ENCODE measurements at regions not wholly inside any gene's neighbourhood (a gene's known extent, or its start where the extent isn't known, plus 50 kb on each side); places are given as distances from the start of the nearest gene placed in this dataset.
A peak's percentile ranks its signal among the peaks of the same experiment; 100 is the strongest.

DNA sequence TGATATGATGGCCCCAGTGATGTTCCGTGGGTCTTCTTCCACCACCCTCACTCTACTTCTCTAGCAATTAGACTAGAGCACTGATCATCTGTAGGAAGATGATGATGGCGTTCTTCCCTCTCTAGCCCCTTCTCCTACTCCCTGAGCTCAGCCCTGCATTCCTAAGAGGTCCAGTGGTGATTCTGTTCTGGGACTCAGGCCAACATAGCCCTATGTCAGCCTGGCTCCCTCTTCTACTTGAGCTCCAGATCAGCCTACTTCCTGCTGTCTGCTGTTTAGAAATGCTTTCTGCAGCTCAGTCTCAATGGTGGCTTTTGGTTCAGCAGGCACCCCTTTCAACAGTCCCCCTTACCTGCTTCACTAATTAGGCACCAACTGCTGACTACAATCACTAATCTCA lies 86.1 kb upstream of the ZBED5 start:
- FAIRE-seq = no peak
- H3K27me3 ChIP-seq (ENCODE audit: control insufficient read depth in 3 of 3, insufficient read depth in 3 of 3, low read length in 3 of 3) = no peaks in the 10 kb centered on the region
- WGBS, 3 donors = 76 to 90% (median 90%) methylated on average over 2 of the region's 2 CpGs

DNA sequence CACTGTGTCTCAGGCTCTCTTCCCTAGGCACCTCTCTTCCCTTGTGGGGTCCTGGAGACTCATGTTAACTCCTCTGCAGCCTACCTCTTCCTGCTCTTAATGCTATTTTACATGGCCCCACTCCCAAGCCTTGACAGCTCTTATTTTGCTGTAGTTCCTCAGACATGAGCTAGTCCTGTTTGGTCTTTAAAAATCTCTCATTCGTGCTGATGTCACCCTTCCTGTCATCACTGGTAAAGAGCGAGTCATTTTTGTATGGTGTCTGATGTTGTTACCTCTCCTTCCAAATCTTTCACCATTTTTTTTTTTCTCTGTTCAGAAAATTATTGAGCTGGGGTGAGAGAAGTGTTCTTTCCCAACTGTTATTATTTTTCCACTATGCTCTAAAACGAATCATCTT lies 84.8 kb upstream of the ZBED5 start:
- Histone ChIP-seq H3K4me3 (ENCODE audit: low read depth in 1 of 3, low read length in 3 of 3) (no peak overlapping the region), H3K4me1 (ENCODE audit: control insufficient read depth in 3 of 3, insufficient read depth in 2 of 3, low read depth in 1 of 3, low read length in 2 of 3) (no peaks in the 10 kb centered on the region), H3K9me3 (ENCODE audit: control insufficient read depth in 2 of 2, insufficient read depth in 1 of 2, low read depth in 1 of 2, low read length in 1 of 2) (no peaks in the 10 kb centered on the region), H3K36me3 (ENCODE audit: control insufficient read depth in 3 of 3, insufficient read depth in 2 of 3, low read depth in 1 of 3, low read length in 3 of 3) (no peaks in the 10 kb centered on the region), H3K27me3 (ENCODE audit: control insufficient read depth in 3 of 3, insufficient read depth in 3 of 3, low read length in 3 of 3) (no peaks in the 10 kb centered on the region), H3K27ac (ENCODE audit: low read depth in 1 of 3, low read length in 2 of 3) (no peak overlapping the region)
- WGBS, 3 donors = 82 to 84% (median 83%) methylated on average over 3 of the region's 3 CpGs
- FAIRE-seq (no peak), DNase-seq (no peak)

More for the DNA sequence above, 86.1 kb upstream of the ZBED5 start:
- Histone ChIP-seq H3K36me3 (ENCODE audit: control insufficient read depth in 3 of 3, insufficient read depth in 2 of 3, low read depth in 1 of 3, low read length in 3 of 3) (no peaks in the 10 kb centered on the region), H3K4me3 (ENCODE audit: low read depth in 1 of 3, low read length in 3 of 3) (no peak overlapping the region), H3K4me1 (ENCODE audit: control insufficient read depth in 3 of 3, insufficient read depth in 2 of 3, low read depth in 1 of 3, low read length in 2 of 3) (no peaks in the 10 kb centered on the region), H3K27ac (ENCODE audit: low read depth in 1 of 3, low read length in 2 of 3) (no peak overlapping the region), H3K9me3 (ENCODE audit: control insufficient read depth in 2 of 2, insufficient read depth in 1 of 2, low read depth in 1 of 2, low read length in 1 of 2) (no peaks in the 10 kb centered on the region)
- DNase-seq = no peak

DNA sequence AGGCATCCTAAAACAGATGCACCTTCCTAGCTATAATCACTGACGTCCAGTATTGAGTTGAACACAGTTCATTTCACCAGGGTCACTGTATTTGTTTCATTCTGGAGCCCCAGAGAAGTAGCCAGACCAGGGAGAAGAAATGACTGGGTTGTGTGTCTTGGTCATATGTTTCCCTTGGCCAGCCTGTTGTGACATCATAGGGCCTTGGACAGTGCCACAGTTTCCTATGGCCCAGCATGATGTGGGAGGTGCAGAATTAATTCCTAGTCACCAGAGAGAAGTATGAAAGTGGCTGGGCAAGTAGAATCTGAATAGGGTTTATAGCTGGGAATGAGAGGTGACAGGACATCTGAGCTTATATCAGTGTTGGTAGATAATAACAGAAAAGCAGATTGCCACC lies 84.0 kb upstream of the ZBED5 start:
- no peak for FAIRE-seq
- 83 to 89% (median 84%) methylated on average over 1 of the region's 1 CpG for WGBS, 3 donors

DNA sequence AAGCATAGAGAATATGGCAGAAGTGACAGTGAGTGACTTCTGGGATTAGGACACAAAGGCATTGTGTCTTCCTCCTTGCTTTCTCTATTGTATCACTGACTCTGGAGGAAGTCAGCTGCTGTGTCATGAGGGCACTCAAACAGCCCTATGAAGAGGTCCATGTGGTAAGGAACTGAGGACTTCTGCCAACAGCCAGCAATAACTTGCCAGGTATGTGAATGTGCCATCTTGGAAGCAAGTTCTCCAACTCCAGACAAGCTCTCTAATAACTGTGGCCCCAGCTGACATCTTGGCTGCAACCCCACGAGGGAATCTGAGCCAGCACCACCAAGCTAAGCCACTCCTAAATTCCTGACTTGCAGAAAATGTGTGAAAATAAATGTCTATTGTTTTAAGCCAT lies 83.6 kb upstream of the ZBED5 start:
- DNase-seq (no peak), FAIRE-seq (no peak)
- no peaks in the 10 kb centered on the region for H3K27me3 ChIP-seq (ENCODE audit: control insufficient read depth in 3 of 3, insufficient read depth in 3 of 3, low read length in 3 of 3)
- H3K4me1 ChIP-seq (ENCODE audit: control insufficient read depth in 3 of 3, insufficient read depth in 2 of 3, low read depth in 1 of 3, low read length in 2 of 3) = peaks cover 0 to 7% (median 0%) of the 10 kb centered on the region in 3 donors
- no peaks in the 10 kb centered on the region for H3K36me3 ChIP-seq (ENCODE audit: control insufficient read depth in 3 of 3, insufficient read depth in 2 of 3, low read depth in 1 of 3, low read length in 3 of 3)
- no peak overlapping the region for H3K27ac ChIP-seq (ENCODE audit: low read depth in 1 of 3, low read length in 2 of 3)
- WGBS, 3 donors = 40 to 70% (median 57%) methylated on average over 1 of the region's 1 CpG
- H3K9me3 ChIP-seq (ENCODE audit: control insufficient read depth in 2 of 2, insufficient read depth in 1 of 2, low read depth in 1 of 2, low read length in 1 of 2) = no peaks in the 10 kb centered on the region
- H3K4me3 ChIP-seq (ENCODE audit: low read depth in 1 of 3, low read length in 3 of 3) = no peak overlapping the region

More for the DNA sequence above, 84.0 kb upstream of the ZBED5 start:
- no peak overlapping the region for H3K27ac ChIP-seq (ENCODE audit: low read depth in 1 of 3, low read length in 2 of 3)
- H3K36me3 ChIP-seq (ENCODE audit: control insufficient read depth in 3 of 3, insufficient read depth in 2 of 3, low read depth in 1 of 3, low read length in 3 of 3) = no peaks in the 10 kb centered on the region
- H3K27me3 ChIP-seq (ENCODE audit: control insufficient read depth in 3 of 3, insufficient read depth in 3 of 3, low read length in 3 of 3) = no peaks in the 10 kb centered on the region
- DNase-seq = no peak
- H3K4me3 ChIP-seq (ENCODE audit: low read depth in 1 of 3, low read length in 3 of 3) = no peak overlapping the region
- H3K4me1 ChIP-seq (ENCODE audit: control insufficient read depth in 3 of 3, insufficient read depth in 2 of 3, low read depth in 1 of 3, low read length in 2 of 3) = peaks cover 0 to 3% (median 0%) of the 10 kb centered on the region in 3 donors
- H3K9me3 ChIP-seq (ENCODE audit: control insufficient read depth in 2 of 2, insufficient read depth in 1 of 2, low read depth in 1 of 2, low read length in 1 of 2) = no peaks in the 10 kb centered on the region

DNA sequence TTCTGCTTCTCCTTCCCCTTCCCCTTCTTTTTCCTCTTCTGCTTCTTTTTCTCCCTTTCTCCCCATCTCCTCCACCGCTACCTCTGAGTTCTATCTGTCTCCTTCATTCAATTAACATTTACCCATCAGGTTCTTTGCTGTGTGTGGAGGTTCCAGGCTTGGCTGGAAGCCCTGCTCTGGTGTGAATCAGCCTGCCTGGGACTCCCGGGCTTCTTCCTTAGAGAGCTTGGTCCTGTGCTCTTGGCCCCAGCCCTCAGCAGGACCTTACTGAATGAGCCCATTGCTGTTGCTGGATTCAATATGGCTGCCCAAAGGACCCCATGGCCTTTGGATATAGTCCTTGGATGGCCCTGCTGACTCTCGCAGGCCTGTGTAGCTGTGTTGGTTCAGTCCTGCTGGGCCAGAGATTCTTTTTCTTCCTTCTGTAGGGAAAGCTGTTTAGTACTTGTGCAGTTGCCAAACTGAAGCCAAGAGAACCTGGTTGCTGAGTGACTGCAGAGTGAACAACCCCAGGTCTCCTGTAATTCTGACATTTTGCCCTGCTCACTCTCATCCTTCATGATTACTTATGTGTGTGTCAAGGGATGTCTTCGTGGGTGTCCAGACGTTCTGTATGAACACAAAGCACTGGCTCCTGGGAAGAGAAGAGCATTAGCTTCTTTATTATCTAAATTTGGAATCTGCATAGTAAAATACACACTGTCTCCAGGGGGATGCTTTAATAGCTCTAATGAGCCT lies 81.0 kb upstream of the ZBED5 start:
- FAIRE-seq = no peak
- Histone ChIP-seq H3K4me3 (ENCODE audit: low read depth in 1 of 3, low read length in 3 of 3) (no peak overlapping the region), H3K27me3 (ENCODE audit: control insufficient read depth in 3 of 3, insufficient read depth in 3 of 3, low read length in 3 of 3) (no peaks in the 10 kb centered on the region), H3K9me3 (ENCODE audit: control insufficient read depth in 2 of 2, insufficient read depth in 1 of 2, low read depth in 1 of 2, low read length in 1 of 2) (no peaks in the 10 kb centered on the region), H3K27ac (ENCODE audit: low read depth in 1 of 3, low read length in 2 of 3) (no peak overlapping the region), H3K4me1 (ENCODE audit: control insufficient read depth in 3 of 3, insufficient read depth in 2 of 3, low read depth in 1 of 3, low read length in 2 of 3) (peaks cover 1 to 23% (median 3%) of the 10 kb centered on the region in 3 donors), H3K36me3 (ENCODE audit: control insufficient read depth in 3 of 3, insufficient read depth in 2 of 3, low read depth in 1 of 3, low read length in 3 of 3) (no peaks in the 10 kb centered on the region)
- no peak for DNase-seq
- WGBS, 3 donors = 87 to 97% (median 91%) methylated on average over 5 of the region's 5 CpGs

DNA sequence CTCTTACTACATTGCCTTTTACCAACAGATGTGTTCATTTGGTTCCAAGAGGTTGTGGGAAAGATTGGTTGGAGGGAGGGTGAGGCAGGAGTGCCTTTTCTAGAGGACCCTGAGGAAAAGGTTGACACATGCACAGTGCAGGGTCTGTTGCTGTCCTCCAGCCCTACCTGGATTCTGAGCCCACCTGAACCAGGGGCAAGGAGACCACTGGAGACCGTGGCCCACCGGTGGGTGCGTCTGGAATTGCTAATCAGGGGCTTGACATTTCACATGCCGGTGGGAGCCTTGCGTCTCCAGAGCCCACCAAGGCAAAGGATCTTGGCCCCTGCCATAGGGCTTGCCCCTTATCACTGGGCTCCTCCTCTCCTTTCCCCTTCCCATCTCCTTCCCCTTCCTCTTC lies 80.4 kb upstream of the ZBED5 start:
- Histone ChIP-seq H3K27me3 (ENCODE audit: control insufficient read depth in 3 of 3, insufficient read depth in 3 of 3, low read length in 3 of 3) (no peaks in the 10 kb centered on the region), H3K36me3 (ENCODE audit: control insufficient read depth in 3 of 3, insufficient read depth in 2 of 3, low read depth in 1 of 3, low read length in 3 of 3) (no peaks in the 10 kb centered on the region), H3K4me3 (ENCODE audit: low read depth in 1 of 3, low read length in 3 of 3) (no peak overlapping the region), H3K27ac (ENCODE audit: low read depth in 1 of 3, low read length in 2 of 3) (no peak overlapping the region), H3K9me3 (ENCODE audit: control insufficient read depth in 2 of 2, insufficient read depth in 1 of 2, low read depth in 1 of 2, low read length in 1 of 2) (no peaks in the 10 kb centered on the region), H3K4me1 (ENCODE audit: control insufficient read depth in 3 of 3, insufficient read depth in 2 of 3, low read depth in 1 of 3, low read length in 2 of 3) (peaks cover 1 to 23% (median 3%) of the 10 kb centered on the region in 3 donors)
- FAIRE-seq = no peak
- 95 to 98% (median 96%) methylated on average over 5 of the region's 5 CpGs for WGBS, 3 donors
- DNase-seq = no peak

DNA sequence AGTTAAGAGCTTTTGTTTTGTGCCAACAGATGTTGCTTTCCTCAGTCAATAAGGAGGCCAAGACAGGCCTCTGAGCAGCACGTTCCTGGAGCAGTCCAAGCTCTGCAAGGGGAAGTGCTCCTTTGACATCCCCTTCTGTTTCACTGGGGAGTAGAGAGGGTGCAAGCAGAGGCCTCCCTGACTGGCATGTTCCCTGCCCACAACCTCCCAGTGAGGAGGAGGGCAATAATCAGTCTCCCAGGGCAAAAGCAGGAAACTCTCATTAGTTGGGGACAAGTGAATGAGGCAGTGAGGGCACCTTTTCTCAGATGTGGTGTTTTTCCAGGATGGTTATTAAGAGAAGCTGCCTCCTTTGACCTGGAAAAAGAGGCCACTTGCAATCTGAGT lies 79.5 kb upstream of the ZBED5 start:
- no peak for DNase-seq
- H3K27ac ChIP-seq (ENCODE audit: low read depth in 1 of 3, low read length in 2 of 3) = no peak overlapping the region
- peaks cover 1 to 26% (median 3%) of the 10 kb centered on the region in 3 donors for H3K4me1 ChIP-seq (ENCODE audit: control insufficient read depth in 3 of 3, insufficient read depth in 2 of 3, low read depth in 1 of 3, low read length in 2 of 3)
- FAIRE-seq = no peak
- no peak overlapping the region for H3K4me3 ChIP-seq (ENCODE audit: low read depth in 1 of 3, low read length in 3 of 3)
- no peaks in the 10 kb centered on the region for H3K36me3 ChIP-seq (ENCODE audit: control insufficient read depth in 3 of 3, insufficient read depth in 2 of 3, low read depth in 1 of 3, low read length in 3 of 3)
- no peaks in the 10 kb centered on the region for H3K27me3 ChIP-seq (ENCODE audit: control insufficient read depth in 3 of 3, insufficient read depth in 3 of 3, low read length in 3 of 3)
- no peaks in the 10 kb centered on the region for H3K9me3 ChIP-seq (ENCODE audit: control insufficient read depth in 2 of 2, insufficient read depth in 1 of 2, low read depth in 1 of 2, low read length in 1 of 2)
- 62 to 63% (median 62%) methylated on average over 1 of the region's 1 CpG for WGBS, 3 donors

DNA sequence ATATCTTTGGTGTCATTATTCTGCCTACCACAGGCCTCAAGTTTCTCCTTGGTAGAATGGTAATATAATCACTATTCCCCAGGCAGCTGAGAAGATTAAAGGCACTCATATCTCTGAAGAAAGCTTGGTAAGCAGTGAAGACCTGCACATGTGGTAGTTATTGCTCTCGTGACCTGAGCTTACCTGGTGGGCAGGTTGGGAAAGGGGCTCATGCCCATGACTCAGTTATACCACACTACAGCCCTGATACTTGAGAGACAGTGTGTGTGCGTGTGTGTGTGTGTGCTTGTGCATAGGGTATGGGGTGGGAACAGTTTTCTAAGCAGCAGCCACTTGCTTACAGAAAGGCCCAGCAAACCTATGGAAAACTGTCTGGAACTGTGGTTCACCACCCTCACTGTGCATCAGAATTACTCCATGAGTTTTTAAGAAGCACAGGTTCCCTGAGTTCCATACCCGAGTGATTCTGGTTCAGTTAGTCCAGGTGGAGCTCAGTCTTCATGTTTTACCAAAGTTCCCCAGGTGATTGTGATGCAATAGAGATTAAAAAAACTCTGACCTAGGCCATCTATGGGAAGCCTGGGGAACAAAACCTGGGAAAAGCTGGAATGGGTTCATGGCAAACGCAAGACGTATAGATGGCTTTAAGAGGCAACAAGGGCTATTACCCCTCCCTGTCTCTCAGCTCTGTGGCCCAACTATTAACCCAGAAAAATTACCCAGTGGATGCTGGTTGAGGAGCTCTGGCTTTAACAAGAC lies 79.0 kb upstream of the ZBED5 start:
- Histone ChIP-seq H3K4me3 (ENCODE audit: low read depth in 1 of 3, low read length in 3 of 3) (no peak overlapping the region), H3K27me3 (ENCODE audit: control insufficient read depth in 3 of 3, insufficient read depth in 3 of 3, low read length in 3 of 3) (no peaks in the 10 kb centered on the region), H3K27ac (ENCODE audit: low read depth in 1 of 3, low read length in 2 of 3) (peak overlapping the region in 1 of 3 donors; percentile 43), H3K4me1 (ENCODE audit: control insufficient read depth in 3 of 3, insufficient read depth in 2 of 3, low read depth in 1 of 3, low read length in 2 of 3) (peaks cover 2 to 27% (median 3%) of the 10 kb centered on the region in 3 donors), H3K36me3 (ENCODE audit: control insufficient read depth in 3 of 3, insufficient read depth in 2 of 3, low read depth in 1 of 3, low read length in 3 of 3) (no peaks in the 10 kb centered on the region), H3K9me3 (ENCODE audit: control insufficient read depth in 2 of 2, insufficient read depth in 1 of 2, low read depth in 1 of 2, low read length in 1 of 2) (no peaks in the 10 kb centered on the region)
- WGBS, 3 donors = 82 to 91% (median 84%) methylated on average over 5 of the region's 5 CpGs
- DNase-seq = peak in 1 of 2 donors; percentile 73
- FAIRE-seq = no peak
